ENCODE measurements at regions not wholly inside any gene's neighbourhood (a gene's known extent, or its start where the extent isn't known, plus 50 kb on each side); places are given as distances from the start of the nearest gene placed in this dataset.
A peak's percentile ranks its signal among the peaks of the same experiment; 100 is the strongest.

- Histone ChIP-seq H3K27me3 (ENCODE audit: low read depth) (no peaks in the 10 kb centered on the region), H3K27ac (peak overlapping the region; percentile 31), H3K9me3 (peaks cover 8% of the 10 kb centered on the region), H3K4me1 (peaks cover 21% of the 10 kb centered on the region), H3K4me3 (no peak overlapping the region), H3K36me3 (no peaks in the 10 kb centered on the region)
- ATAC-seq (no peak), DNase-seq (no peak)
- intact Hi-C loops (cut with DNase I), result no loop called here
- TF ChIP-seq CTCF (IDR thresholded peaks at IDR 0.05), result no peak
Observed at GRCh38 chr13:30147015-30147414, 160.3 kb downstream of the KATNAL1 start.

GRCh38 chr13:30145709-30146367 is 161.5 kb downstream of the KATNAL1 start:
- H3K9me3 ChIP-seq, result peaks cover 8% of the 10 kb centered on the region
- H3K27ac ChIP-seq, result no peak overlapping the region
- TF ChIP-seq CTCF (IDR thresholded peaks at IDR 0.05), result no peak
- intact Hi-C loops (cut with DNase I), result no loop called here
- H3K27me3 ChIP-seq (ENCODE audit: low read depth), result no peaks in the 10 kb centered on the region
- H3K36me3 ChIP-seq, result no peaks in the 10 kb centered on the region
- H3K4me1 ChIP-seq, result peaks cover 24% of the 10 kb centered on the region
- ATAC-seq, result no peak
- no peak overlapping the region for H3K4me3 ChIP-seq
- DNase-seq, result no peak

- no peak for ATAC-seq
- no peak for DNase-seq
- Histone ChIP-seq H3K4me3 (no peak overlapping the region), H3K27ac (no peak overlapping the region), H3K27me3 (ENCODE audit: low read depth) (no peaks in the 10 kb centered on the region), H3K36me3 (no peaks in the 10 kb centered on the region), H3K9me3 (peaks cover 8% of the 10 kb centered on the region), H3K4me1 (peaks cover 23% of the 10 kb centered on the region)
- TF ChIP-seq CTCF (IDR thresholded peaks at IDR 0.05), result no peak
- intact Hi-C loops (cut with DNase I), result no loop called here
Observed at GRCh38 chr13:30143666-30144400, 163.5 kb downstream of the KATNAL1 start.

GRCh38 chr13:30142486-30143211 is 164.7 kb downstream of the KATNAL1 start:
- no peak overlapping the region for H3K4me3 ChIP-seq
- intact Hi-C loops (cut with DNase I), result no loop called here
- DNase-seq, result no peak

More at GRCh38 chr13:30142486-30143211, 164.7 kb downstream of the KATNAL1 start:
- H3K27me3 ChIP-seq (ENCODE audit: low read depth), result no peaks in the 10 kb centered on the region
- H3K27ac ChIP-seq, result no peak overlapping the region
- H3K9me3 ChIP-seq, result peaks cover 8% of the 10 kb centered on the region
- TF ChIP-seq CTCF (IDR thresholded peaks at IDR 0.05), result no peak
- no peaks in the 10 kb centered on the region for H3K36me3 ChIP-seq
- ATAC-seq, result peak; percentile 62 to 65
- peaks cover 17% of the 10 kb centered on the region for H3K4me1 ChIP-seq

Data from lower lobe of right lung (tissue), 2 donors.